Activated T-cell treated with anti-CD3 and anti-CD28 coated beads, Interleukin-2, amount 50 U/mL, for 4 hours (primary cell): ENCODE measurements at regions not wholly inside any gene's neighbourhood (a gene's known extent, or its start where the extent isn't known, plus 50 kb on each side); places are given as distances from the start of the nearest gene placed in this dataset.
A peak's percentile ranks its signal among the peaks of the same experiment; 100 is the strongest.

ENCODE experiments used
- ATAC-seq, 2 donors: fragments of 200-7000 bp; cut with Tn5 transposase; one replicate each; pipeline ENCODE4 v1.10.0; 2021
- DNase-seq: peaks from one replicate; pipeline ENCODE4 v3.0.0-alpha.2; 2020
- H3K27me3 Mint-ChIP-seq: one replicate; pipeline ENCODE4 v1.8.0; 2021; ENCODE audit warnings: low read depth, mixed read lengths
- H3K36me3 Mint-ChIP-seq: one replicate; pipeline ENCODE4 v1.8.0; 2022; ENCODE audit warnings: mixed read lengths; ENCODE audit not compliant: insufficient read depth
- H3K4me1 Mint-ChIP-seq: one replicate; pipeline ENCODE4 v1.8.0; 2021; ENCODE audit warnings: low read depth, mixed read lengths
- H3K4me3 Mint-ChIP-seq: one replicate; pipeline ENCODE4 v1.8.0; 2021; ENCODE audit warnings: mild to moderate bottlenecking, moderate library complexity, mixed read lengths
- H3K9me3 Mint-ChIP-seq: one replicate; pipeline ENCODE4 v1.8.0; 2021; ENCODE audit warnings: mixed read lengths

GRCh38 chr13:106797081-106797640 lies 229.2 kb upstream of the ARGLU1 start:
- Mint-ChIP-seq H3K9me3 (no peaks in the 10 kb centered on the region), H3K36me3 (no peaks in the 10 kb centered on the region), H3K4me1 (no peaks in the 10 kb centered on the region), H3K27me3 (peaks cover 2% of the 10 kb centered on the region), H3K4me3 (no peak overlapping the region)
- ATAC-seq: no peak
- no peak for DNase-seq

GRCh38 chr13:106796280-106797047 lies 228.5 kb upstream of the ARGLU1 start:
- DNase-seq: no peak
- ATAC-seq: no peak
- Mint-ChIP-seq H3K4me3 (peak overlapping the region; percentile 56), H3K9me3 (no peaks in the 10 kb centered on the region), H3K36me3 (no peaks in the 10 kb centered on the region), H3K27me3 (peaks cover 2% of the 10 kb centered on the region), H3K4me1 (no peaks in the 10 kb centered on the region)

GRCh38 chr13:106795847-106796246 lies 227.9 kb upstream of the ARGLU1 start:
- Mint-ChIP-seq H3K9me3 (no peaks in the 10 kb centered on the region), H3K4me3 (peak overlapping the region; percentile 56), H3K4me1 (no peaks in the 10 kb centered on the region), H3K36me3 (no peaks in the 10 kb centered on the region), H3K27me3 (peaks cover 2% of the 10 kb centered on the region)
- DNase-seq: no peak
- no peak for ATAC-seq

- DNase-seq (no peak), ATAC-seq (no peak)
- Mint-ChIP-seq H3K27me3 (peaks cover 2% of the 10 kb centered on the region), H3K4me3 (no peak overlapping the region), H3K36me3 (no peaks in the 10 kb centered on the region), H3K4me1 (no peaks in the 10 kb centered on the region), H3K9me3 (no peaks in the 10 kb centered on the region)
These were observed 226.2 kb upstream of the ARGLU1 start for GRCh38 chr13:106794117-106794516.

GRCh38 chr13:106789911-106790310 lies 222.0 kb upstream of the ARGLU1 start:
- Mint-ChIP-seq H3K27me3 (peaks cover 4% of the 10 kb centered on the region), H3K4me3 (no peak overlapping the region), H3K4me1 (no peaks in the 10 kb centered on the region), H3K9me3 (no peaks in the 10 kb centered on the region), H3K36me3 (no peaks in the 10 kb centered on the region)
- ATAC-seq: no peak
- no peak for DNase-seq

GRCh38 chr13:106786006-106786563 lies 218.1 kb upstream of the ARGLU1 start:
- no peak for DNase-seq
- Mint-ChIP-seq H3K9me3 (no peaks in the 10 kb centered on the region), H3K27me3 (peaks cover 4% of the 10 kb centered on the region), H3K36me3 (no peaks in the 10 kb centered on the region), H3K4me1 (no peaks in the 10 kb centered on the region), H3K4me3 (no peak overlapping the region)
- no peak for ATAC-seq

- H3K27me3 Mint-ChIP-seq: no peaks in the 10 kb centered on the region
- H3K9me3 Mint-ChIP-seq: peaks cover 7% of the 10 kb centered on the region
- H3K36me3 Mint-ChIP-seq: no peaks in the 10 kb centered on the region
- no peaks in the 10 kb centered on the region for H3K4me1 Mint-ChIP-seq
- no peak for DNase-seq
- no peak for ATAC-seq
- no peak overlapping the region for H3K4me3 Mint-ChIP-seq
These were observed 206.7 kb upstream of the ARGLU1 start for GRCh38 chr13:106774621-106775020.

GRCh38 chr13:106772006-106772601 lies 204.2 kb upstream of the ARGLU1 start:
- Mint-ChIP-seq H3K9me3 (peaks cover 15% of the 10 kb centered on the region), H3K4me3 (no peak overlapping the region), H3K27me3 (no peaks in the 10 kb centered on the region), H3K36me3 (no peaks in the 10 kb centered on the region), H3K4me1 (no peaks in the 10 kb centered on the region)
- no peak for ATAC-seq
- no peak for DNase-seq

- Mint-ChIP-seq H3K4me1 (no peaks in the 10 kb centered on the region), H3K27me3 (no peaks in the 10 kb centered on the region), H3K9me3 (peaks cover 8% of the 10 kb centered on the region), H3K36me3 (no peaks in the 10 kb centered on the region), H3K4me3 (no peak overlapping the region)
- DNase-seq (no peak), ATAC-seq (no peak)
These were observed 201.1 kb upstream of the ARGLU1 start for GRCh38 chr13:106768991-106769390.

GRCh38 chr13:106762708-106763107 lies 194.8 kb upstream of the ARGLU1 start:
- no peaks in the 10 kb centered on the region for H3K4me1 Mint-ChIP-seq
- ATAC-seq: no peak

GRCh38 chr13:106756446-106756845 lies 188.5 kb upstream of the ARGLU1 start:
- DNase-seq: no peak
- Mint-ChIP-seq H3K9me3 (no peaks in the 10 kb centered on the region), H3K4me3 (no peak overlapping the region), H3K27me3 (peaks cover 4% of the 10 kb centered on the region), H3K36me3 (no peaks in the 10 kb centered on the region), H3K4me1 (peaks cover 2% of the 10 kb centered on the region)
- no peak for ATAC-seq

More at GRCh38 chr13:106762708-106763107, 194.8 kb upstream of the ARGLU1 start:
- Mint-ChIP-seq H3K36me3 (no peaks in the 10 kb centered on the region), H3K4me3 (no peak overlapping the region), H3K27me3 (no peaks in the 10 kb centered on the region), H3K9me3 (peaks cover 10% of the 10 kb centered on the region)
- no peak for DNase-seq

- H3K9me3 Mint-ChIP-seq: no peaks in the 10 kb centered on the region
- DNase-seq (no peak), ATAC-seq (no peak)
- H3K4me1 Mint-ChIP-seq: peaks cover 2% of the 10 kb centered on the region
- H3K4me3 Mint-ChIP-seq: no peak overlapping the region
- H3K27me3 Mint-ChIP-seq: peaks cover 4% of the 10 kb centered on the region
- H3K36me3 Mint-ChIP-seq: no peaks in the 10 kb centered on the region
These were observed 187.6 kb upstream of the ARGLU1 start for GRCh38 chr13:106755542-106755941.

- DNase-seq (no peak), ATAC-seq (no peak)
- Mint-ChIP-seq H3K4me1 (peaks cover 2% of the 10 kb centered on the region), H3K4me3 (no peak overlapping the region), H3K27me3 (peaks cover 4% of the 10 kb centered on the region), H3K9me3 (no peaks in the 10 kb centered on the region), H3K36me3 (no peaks in the 10 kb centered on the region)
These were observed 185.3 kb upstream of the ARGLU1 start for GRCh38 chr13:106753251-106753650.

- Mint-ChIP-seq H3K4me3 (no peak overlapping the region), H3K4me1 (peaks cover 2% of the 10 kb centered on the region), H3K9me3 (no peaks in the 10 kb centered on the region), H3K36me3 (no peaks in the 10 kb centered on the region), H3K27me3 (peaks cover 4% of the 10 kb centered on the region)
- DNase-seq: no peak
- no peak for ATAC-seq
These were observed 184.7 kb upstream of the ARGLU1 start for GRCh38 chr13:106752584-106753170.
